GM12874 (cell line): ENCODE measurements at regions not wholly inside any gene's neighbourhood (a gene's known extent, or its start where the extent isn't known, plus 50 kb on each side); places are given as distances from the start of the nearest gene placed in this dataset.

Source experiments
- CTCF ChIP-seq: IDR thresholded peaks from 2 replicates; pipeline ENCODE4 v1.5.1; 2011; ENCODE audit warnings: low read depth, mild to moderate bottlenecking, control low read depth, low read length, moderate library complexity; ENCODE audit not compliant: insufficient read depth

- TF ChIP-seq CTCF = no peak
Observed at GRCh38 chr2:48145845-48146452, 168.5 kb upstream of the FOXN2 start.

- no peak for TF ChIP-seq CTCF
Observed at GRCh38 chr2:48146552-48146951, 167.9 kb upstream of the FOXN2 start.

GRCh38 chr2:48147719-48148118, 166.8 kb upstream of the FOXN2 start:
- no peak for TF ChIP-seq CTCF

- no peak for TF ChIP-seq CTCF
Observed at GRCh38 chr2:48148841-48149430, 165.5 kb upstream of the FOXN2 start.

GRCh38 chr2:48157150-48157549, 157.3 kb upstream of the FOXN2 start:
- TF ChIP-seq CTCF = no peak

GRCh38 chr2:48161628-48162027, 152.9 kb upstream of the FOXN2 start:
- TF ChIP-seq CTCF = no peak

GRCh38 chr2:48162742-48163141, 151.7 kb upstream of the FOXN2 start:
- TF ChIP-seq CTCF = no peak
